GM19372 (cell line): ENCODE measurements at regions not wholly inside any gene's neighbourhood (a gene's known extent, or its start where the extent isn't known, plus 50 kb on each side); places are given as distances from the start of the nearest gene placed in this dataset.
A peak's percentile ranks its signal among the peaks of the same experiment; 100 is the strongest.

Source experiments
- ATAC-seq: cut with Tn5 transposase; IDR thresholded peaks from one replicate; pipeline ENCODE4 v1.9.1; 2021; ENCODE audit warnings: mild to moderate bottlenecking, low read depth, moderate library complexity; ENCODE audit not compliant: unreplicated experiment

- ATAC-seq = no peak
These were observed 109.9 kb downstream of the DAD1 start for GRCh38 chr14:22479132-22479531.

DNA sequence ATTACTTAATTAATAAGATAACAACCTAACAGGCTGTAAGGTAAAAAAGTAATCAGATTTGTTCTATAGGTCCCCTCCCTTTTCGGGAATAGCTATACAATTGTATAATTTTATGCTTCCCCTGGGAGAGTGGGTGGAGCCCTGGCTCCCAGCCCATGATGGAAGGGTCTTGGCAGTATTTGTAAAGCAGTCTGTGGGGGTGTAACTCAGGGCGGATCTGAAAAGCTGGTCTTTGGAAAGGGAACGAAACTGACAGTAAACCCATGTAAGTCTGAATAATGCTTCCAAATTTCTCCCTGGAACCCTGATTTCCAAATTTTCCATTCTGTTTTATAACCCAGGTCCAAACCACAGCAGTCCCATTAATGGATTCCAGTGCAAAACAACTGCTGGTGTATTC is 110.4 kb downstream of the DAD1 start:
- ATAC-seq = no peak

DNA sequence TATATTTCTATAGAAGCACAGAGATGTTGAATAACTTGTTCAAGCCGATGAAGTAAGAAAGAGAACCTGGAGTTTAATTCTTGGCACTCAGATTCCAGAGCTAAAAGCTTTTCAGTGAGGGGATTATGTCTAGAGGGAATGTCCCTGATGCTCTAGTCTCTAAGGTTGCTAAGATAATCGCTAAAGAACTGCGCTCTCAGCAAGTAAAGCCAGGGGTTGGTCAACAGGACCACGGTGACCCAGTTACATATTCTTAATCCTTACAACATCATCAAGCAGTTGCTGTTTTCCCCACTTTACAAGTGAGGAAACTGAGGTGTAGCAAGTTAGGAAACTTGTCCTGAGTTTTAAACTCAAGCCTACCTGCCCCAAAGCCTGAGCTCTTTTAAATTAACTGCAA is 110.8 kb downstream of the DAD1 start:
- ATAC-seq = no peak

- no peak for ATAC-seq
These were observed 111.3 kb downstream of the DAD1 start for GRCh38 chr14:22477569-22478194.

DNA sequence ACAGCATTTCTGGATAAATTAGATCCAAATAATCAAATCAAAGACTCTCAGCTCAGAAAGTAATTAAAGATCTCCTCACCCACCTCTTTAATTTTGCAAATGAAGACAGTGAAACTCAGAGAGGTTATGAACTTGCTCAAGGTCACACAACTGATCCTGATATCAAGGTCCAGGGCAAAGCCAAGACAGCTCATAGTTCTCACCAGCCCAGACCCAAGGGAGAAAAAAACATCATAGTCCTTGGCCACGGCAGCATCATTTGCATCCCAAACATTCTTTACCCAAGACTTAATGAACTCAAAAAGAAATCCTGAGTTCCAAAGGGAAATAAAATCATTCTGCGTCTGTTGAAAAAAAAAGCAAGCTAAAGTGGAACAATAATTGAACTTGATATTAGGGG is 112.1 kb downstream of the DAD1 start:
- ATAC-seq = no peak

DNA sequence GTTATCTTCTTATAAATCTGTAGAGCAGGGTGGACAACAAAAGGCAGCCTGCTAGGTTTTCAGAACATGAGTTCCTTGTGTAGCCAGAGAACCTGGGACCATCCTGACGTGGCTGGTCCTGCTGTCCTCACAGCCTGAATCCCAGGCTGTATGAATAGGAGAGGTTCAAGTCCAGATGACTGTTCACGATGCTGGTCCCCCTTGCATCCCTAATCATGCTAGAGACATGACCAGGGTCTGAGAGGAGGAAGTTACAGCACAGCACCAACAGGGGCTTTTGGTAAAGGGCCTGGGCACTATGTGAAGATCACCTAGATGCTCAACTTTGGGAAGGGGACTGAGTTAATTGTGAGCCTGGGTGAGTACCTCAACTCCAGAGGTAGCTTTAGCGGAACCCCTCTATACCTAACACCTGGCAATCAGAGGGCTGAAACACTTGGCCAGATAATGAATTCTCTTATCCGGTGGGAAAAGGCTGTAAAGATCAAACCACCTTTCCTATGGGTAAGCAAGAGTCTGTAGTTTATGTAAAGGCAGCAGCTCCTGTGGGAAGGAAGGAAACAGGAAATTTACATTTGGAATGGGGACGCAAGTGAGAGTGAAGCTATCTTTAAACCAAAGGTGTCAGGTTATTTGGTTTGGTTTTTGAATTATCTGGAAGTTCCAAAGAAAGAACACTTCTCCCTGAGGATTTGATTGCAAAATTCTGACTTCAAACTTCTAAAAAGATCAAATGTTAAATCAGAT is 112.8 kb downstream of the DAD1 start:
- no peak for ATAC-seq

DNA sequence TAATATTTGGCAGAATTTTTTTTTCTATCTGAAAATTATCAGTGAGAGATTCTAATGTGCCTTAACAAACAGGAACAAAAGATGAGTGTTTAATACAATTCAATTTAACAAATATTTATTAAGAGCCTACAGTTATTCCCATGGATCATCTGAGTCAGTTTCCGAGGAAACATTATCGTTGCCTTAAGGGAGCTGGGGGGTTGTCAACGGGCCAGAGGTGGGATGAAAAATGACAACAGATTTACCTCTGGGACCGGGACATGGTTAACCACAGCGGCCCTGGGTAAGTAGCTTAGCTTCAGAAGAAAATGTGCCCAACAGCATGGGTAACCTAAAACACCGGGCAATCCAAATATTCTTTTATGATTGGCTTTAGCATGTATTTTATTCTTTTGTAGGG is 113.6 kb downstream of the DAD1 start:
- ATAC-seq = no peak

- ATAC-seq = no peak
These were observed 114.2 kb downstream of the DAD1 start for GRCh38 chr14:22474730-22475351.

DNA sequence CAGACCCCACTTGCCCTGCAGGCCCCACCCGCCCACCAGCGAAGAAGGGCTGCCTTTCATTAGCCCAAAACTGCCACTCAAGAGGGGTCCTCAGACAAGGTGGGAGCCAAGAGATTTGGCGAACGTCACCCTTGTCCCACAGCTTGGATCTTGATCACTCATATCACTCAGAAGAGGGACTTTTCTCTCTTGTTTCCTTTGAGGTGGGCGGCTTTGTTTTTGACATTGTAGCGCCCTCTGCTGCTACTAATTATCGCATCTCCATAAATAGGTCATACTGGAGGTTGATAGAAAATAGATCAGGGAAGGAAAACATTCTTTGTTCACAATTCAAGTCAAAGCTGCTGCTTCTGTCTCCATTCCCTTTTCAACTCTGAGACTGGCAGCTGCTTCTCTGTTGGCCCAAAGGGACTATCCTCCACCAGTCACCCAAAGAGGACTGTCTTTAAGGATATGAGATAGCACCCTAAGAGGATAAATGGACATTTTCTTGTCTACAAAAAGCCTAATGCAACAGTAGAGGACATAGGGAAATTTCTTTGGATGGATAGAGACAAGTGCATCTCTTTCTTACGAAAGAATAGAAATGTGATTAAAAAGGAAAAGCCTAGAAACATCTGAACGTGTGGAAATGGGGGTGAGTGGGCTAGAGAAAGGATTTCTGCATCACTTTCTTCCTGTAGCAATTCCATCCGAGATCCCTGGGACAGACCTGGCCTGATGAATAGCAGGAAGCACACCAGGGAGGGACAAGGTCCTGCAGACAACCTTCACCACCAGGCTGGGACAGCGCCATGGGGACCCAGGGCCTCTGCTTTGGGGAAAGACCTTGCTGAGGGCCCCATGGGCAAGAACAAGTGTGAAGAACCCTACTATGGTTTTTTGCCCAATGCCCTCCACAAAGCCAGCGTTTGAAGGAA is 115.8 kb downstream of the DAD1 start:
- ATAC-seq = no peak

GRCh38 chr14:22472466-22472865 is 116.6 kb downstream of the DAD1 start:
- no peak for ATAC-seq

DNA sequence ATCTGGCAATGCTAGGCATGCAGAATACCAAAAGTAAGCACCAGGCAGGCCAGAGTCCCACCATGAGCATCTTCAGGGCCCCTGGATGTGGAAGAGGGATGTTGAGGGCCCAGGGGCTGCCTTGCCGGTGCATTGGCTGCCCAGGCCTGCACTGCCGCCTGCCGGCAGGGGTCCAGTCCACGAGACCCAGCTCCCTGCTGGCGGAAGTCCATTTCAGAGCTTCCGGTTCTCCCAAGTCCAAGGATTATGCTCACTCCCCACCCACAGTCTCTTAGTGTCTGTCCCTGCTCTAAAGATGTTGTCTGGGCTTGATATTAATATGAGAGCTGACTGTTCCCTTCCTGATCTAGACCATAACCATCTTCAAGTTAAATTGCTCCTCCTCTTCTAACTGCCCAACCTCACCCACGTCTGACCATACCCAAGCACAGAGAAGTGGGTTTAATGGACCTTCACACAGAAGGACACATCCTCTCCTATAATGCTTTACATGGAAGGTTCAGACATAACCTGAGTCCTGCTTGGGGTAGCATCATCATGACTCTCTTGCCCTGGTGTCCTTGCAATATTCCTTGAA is 117.4 kb downstream of the DAD1 start:
- no peak for ATAC-seq

GRCh38 chr14:22469538-22470303 is 119.3 kb downstream of the DAD1 start:
- ATAC-seq = no peak

- ATAC-seq = no peak
These were observed 120.2 kb downstream of the DAD1 start for GRCh38 chr14:22468830-22469229.

DNA sequence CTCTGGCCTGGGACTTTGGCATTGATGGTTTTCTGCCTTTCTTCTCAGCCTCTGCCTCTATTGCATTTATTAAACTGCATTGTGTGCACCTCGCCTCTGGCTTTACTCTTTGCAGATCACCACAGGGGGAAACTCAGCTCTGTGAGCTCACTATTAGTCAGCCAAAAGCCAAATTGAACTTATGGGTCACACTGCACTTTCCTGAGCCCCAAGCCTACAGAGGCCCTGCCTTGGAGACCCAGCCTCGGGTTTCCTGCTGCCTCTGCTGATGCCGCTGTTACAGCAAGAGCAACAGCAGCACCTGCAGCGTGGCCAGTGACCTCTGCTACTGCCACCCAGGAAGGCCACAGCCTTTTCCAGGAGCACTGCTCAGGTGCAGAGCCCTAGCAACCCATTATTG is 122.5 kb downstream of the DAD1 start:
- ATAC-seq = no peak

DNA sequence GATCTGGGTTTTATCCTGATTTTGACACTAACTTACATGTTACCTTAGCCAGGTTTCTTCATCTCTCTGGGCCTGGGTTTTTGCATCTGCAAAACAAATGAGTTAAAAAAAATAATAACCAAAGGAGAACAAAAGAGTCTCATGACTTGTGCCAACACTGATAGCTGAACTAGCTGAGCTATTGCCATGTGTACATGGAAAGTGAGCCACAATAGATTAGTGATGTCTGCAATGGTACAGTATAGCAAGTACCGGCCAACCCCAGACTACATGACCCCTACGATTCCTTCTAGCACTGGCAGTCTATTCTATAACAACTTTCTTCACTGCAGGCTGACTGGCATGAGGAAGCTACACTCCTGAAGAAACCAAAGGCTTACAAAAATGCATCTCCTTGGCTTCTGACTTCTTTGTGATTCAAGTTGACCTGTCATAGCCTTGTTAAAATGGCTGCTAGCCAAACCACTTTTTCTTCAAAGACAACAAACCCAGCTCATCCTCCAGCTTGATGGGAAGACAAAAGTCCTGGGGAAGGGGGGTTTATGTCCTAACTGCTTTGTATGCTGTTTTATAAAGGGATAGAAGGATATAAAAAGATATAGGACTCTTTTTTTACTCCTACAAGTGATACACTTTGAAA is 123.7 kb downstream of the DAD1 start:
- ATAC-seq = no peak

GRCh38 chr14:22464422-22465142 is 124.4 kb downstream of the DAD1 start:
- ATAC-seq = peak; percentile 54

GRCh38 chr14:22463763-22464173 is 125.3 kb downstream of the DAD1 start:
- ATAC-seq = no peak

DNA sequence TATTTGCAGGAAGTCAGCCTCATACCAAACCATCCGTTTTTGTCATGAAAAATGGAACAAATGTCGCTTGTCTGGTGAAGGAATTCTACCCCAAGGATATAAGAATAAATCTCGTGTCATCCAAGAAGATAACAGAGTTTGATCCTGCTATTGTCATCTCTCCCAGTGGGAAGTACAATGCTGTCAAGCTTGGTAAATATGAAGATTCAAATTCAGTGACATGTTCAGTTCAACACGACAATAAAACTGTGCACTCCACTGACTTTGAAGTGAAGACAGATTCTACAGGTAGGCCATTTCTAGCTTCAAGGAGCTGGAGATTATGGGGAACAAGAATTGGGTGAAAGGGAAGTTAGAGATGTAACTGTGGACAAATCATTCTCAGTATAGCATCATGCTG is 126.1 kb downstream of the DAD1 start:
- no peak for ATAC-seq
